Activated effector memory CD4-positive, alpha-beta T cell treated with anti-CD3 and anti-CD28 coated beads, Interleukin-2, amount 50 U/mL, for 16 hours (primary cell): ENCODE measurements at regions not wholly inside any gene's neighbourhood (a gene's known extent, or its start where the extent isn't known, plus 50 kb on each side); places are given as distances from the start of the nearest gene placed in this dataset.

Source experiments
- DNase-seq: peaks from one replicate; pipeline ENCODE4 v3.0.0-alpha.2; 2020

GRCh38 chr20:40359131-40359912 lies 329.7 kb downstream of the MAFB start:
- no peak for DNase-seq

GRCh38 chr20:40354880-40355279 lies 334.2 kb downstream of the MAFB start:
- no peak for DNase-seq

- no peak for DNase-seq
These were observed 345.6 kb downstream of the MAFB start for GRCh38 chr20:40343390-40343789.

- no peak for DNase-seq
These were observed 347.5 kb downstream of the MAFB start for GRCh38 chr20:40341561-40341960.

GRCh38 chr20:40339661-40340449 lies 349.2 kb downstream of the MAFB start:
- no peak for DNase-seq

- no peak for DNase-seq
These were observed 352.5 kb downstream of the MAFB start for GRCh38 chr20:40336533-40336932.

GRCh38 chr20:40335901-40336351 lies 353.1 kb downstream of the MAFB start:
- no peak for DNase-seq

- DNase-seq, result no peak
These were observed 353.6 kb downstream of the MAFB start for GRCh38 chr20:40335437-40335836.

GRCh38 chr20:40333591-40333990 lies 355.4 kb downstream of the MAFB start:
- no peak for DNase-seq

GRCh38 chr20:40331807-40332560 lies 357.1 kb downstream of the MAFB start:
- DNase-seq, result no peak

GRCh38 chr20:40331249-40331648 lies 357.8 kb downstream of the MAFB start:
- DNase-seq, result no peak

GRCh38 chr20:40329321-40329720 lies 359.7 kb downstream of the MAFB start:
- DNase-seq, result no peak

- no peak for DNase-seq
These were observed 362.3 kb downstream of the MAFB start for GRCh38 chr20:40326784-40327183.

GRCh38 chr20:40325006-40325568 lies 363.9 kb downstream of the MAFB start:
- DNase-seq, result no peak

- no peak for DNase-seq
These were observed 365.7 kb downstream of the MAFB start for GRCh38 chr20:40323361-40323794.

- no peak for DNase-seq
These were observed 366.1 kb downstream of the MAFB start for GRCh38 chr20:40322941-40323340.

GRCh38 chr20:40320517-40321011 lies 368.5 kb downstream of the MAFB start:
- DNase-seq, result no peak

GRCh38 chr20:40319741-40320516 lies 369.1 kb downstream of the MAFB start:
- DNase-seq, result no peak

GRCh38 chr20:40319056-40319455 lies 370.0 kb downstream of the MAFB start:
- no peak for DNase-seq

- DNase-seq, result no peak
These were observed 371.8 kb downstream of the MAFB start for GRCh38 chr20:40317156-40317790.

- no peak for DNase-seq
These were observed 374.8 kb downstream of the MAFB start for GRCh38 chr20:40314278-40314677.
